HL-60 (cell line): ENCODE measurements at regions not wholly inside any gene's neighbourhood (a gene's known extent, or its start where the extent isn't known, plus 50 kb on each side); places are given as distances from the start of the nearest gene placed in this dataset.
A peak's percentile ranks its signal among the peaks of the same experiment; 100 is the strongest.

Source experiments
- DNase-seq, 2 experiments: peaks; one replicate each; pipeline ENCODE4 v3.0.0-alpha.2; 2010 to 2020; ENCODE audit warnings: low read depth in 1 of 2, low spot score in 1 of 2
- H3K27ac ChIP-seq: fragments of 250-450 bp; sonication (Bioruptor Pico); replicated peaks from 2 replicates; pipeline ENCODE4 v1.5.1; 2020; ENCODE audit warnings: mild to moderate bottlenecking, moderate library complexity
- H3K27me3 ChIP-seq: fragments of 250-450 bp; sonication (Bioruptor Pico); 2 replicates; pipeline ENCODE4 v1.5.1; 2021; ENCODE audit warnings: mild to moderate bottlenecking, moderate library complexity; ENCODE audit not compliant: insufficient read depth, poor library complexity, severe bottlenecking
- H3K4me3 ChIP-seq: replicated peaks from 2 replicates; pipeline ENCODE4 v1.5.1; 2011; ENCODE audit warnings: mild to moderate bottlenecking, control low read depth, low read length; ENCODE audit not compliant: insufficient read depth
- GABPA ChIP-seq: IDR thresholded peaks from 2 replicates; pipeline ENCODE4 v1.6.1; 2012; ENCODE audit warnings: low read depth
- POLR2AphosphoS5 ChIP-seq: IDR thresholded peaks from 2 replicates; pipeline ENCODE4 v1.6.1; 2012; ENCODE audit warnings: low read depth
- REST ChIP-seq: IDR thresholded peaks from 2 replicates; pipeline ENCODE4 v1.6.1; 2012; ENCODE audit warnings: low read depth; ENCODE audit not compliant: insufficient replicate concordance
- SPI1 ChIP-seq: IDR thresholded peaks from 2 replicates; pipeline ENCODE4 v1.6.1; 2012; ENCODE audit warnings: low read depth, mild to moderate bottlenecking, borderline replicate concordance
- TF ChIP-seq, protein P1 (sequence below): IDR thresholded peaks from one replicate; pipeline ENCODE4 v1.5.1; 2011; ENCODE audit warnings: low read length, control low read depth, inconsistent platforms; ENCODE audit not compliant: insufficient read depth

DNA sequence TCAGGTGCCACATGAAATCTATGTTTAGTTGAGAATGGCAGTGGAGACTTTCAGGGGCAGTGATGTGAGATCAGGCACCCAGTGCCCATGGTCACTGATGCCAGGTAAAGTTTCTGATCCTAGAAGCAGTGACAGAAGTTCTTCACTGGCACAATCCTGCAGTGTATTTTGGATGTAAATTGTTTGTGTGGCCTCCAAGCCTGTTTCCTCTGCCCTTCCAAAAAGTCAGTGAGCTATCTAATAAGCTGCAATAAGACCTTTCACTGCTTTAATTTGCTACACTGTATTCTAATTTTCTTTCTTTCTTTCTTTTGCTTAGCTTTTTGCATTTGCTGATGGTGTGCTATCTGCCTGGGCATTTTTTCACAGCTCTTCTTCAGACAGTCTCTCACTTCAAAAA, 1348.6 kb downstream of the ADGRL3 start:
- H3K27ac ChIP-seq = no peak overlapping the region

GRCh38 chr4:62548108-62548524, 1348.0 kb downstream of the ADGRL3 start:
- TF ChIP-seq SPI1 = 0 out of 2 replicates have a peak, but pooled peaks have one; percentile 1
- TF ChIP-seq POLR2AphosphoS5 = no peak
- no peak for DNase-seq
- no peak overlapping the region for H3K27ac ChIP-seq
- H3K4me3 ChIP-seq = no peak overlapping the region
- no peaks in the 10 kb centered on the region for H3K27me3 ChIP-seq

More for the DNA sequence above, 1348.6 kb downstream of the ADGRL3 start:
- Histone ChIP-seq H3K4me3 (no peak overlapping the region), H3K27me3 (no peaks in the 10 kb centered on the region)
- no peak for DNase-seq
- TF ChIP-seq GABPA (no peak), REST (no peak), POLR2AphosphoS5 (no peak), SPI1 (no peak)
- TF ChIP-seq, protein P1, sequence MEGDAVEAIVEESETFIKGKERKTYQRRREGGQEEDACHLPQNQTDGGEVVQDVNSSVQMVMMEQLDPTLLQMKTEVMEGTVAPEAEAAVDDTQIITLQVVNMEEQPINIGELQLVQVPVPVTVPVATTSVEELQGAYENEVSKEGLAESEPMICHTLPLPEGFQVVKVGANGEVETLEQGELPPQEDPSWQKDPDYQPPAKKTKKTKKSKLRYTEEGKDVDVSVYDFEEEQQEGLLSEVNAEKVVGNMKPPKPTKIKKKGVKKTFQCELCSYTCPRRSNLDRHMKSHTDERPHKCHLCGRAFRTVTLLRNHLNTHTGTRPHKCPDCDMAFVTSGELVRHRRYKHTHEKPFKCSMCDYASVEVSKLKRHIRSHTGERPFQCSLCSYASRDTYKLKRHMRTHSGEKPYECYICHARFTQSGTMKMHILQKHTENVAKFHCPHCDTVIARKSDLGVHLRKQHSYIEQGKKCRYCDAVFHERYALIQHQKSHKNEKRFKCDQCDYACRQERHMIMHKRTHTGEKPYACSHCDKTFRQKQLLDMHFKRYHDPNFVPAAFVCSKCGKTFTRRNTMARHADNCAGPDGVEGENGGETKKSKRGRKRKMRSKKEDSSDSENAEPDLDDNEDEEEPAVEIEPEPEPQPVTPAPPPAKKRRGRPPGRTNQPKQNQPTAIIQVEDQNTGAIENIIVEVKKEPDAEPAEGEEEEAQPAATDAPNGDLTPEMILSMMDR = no peak

DNA sequence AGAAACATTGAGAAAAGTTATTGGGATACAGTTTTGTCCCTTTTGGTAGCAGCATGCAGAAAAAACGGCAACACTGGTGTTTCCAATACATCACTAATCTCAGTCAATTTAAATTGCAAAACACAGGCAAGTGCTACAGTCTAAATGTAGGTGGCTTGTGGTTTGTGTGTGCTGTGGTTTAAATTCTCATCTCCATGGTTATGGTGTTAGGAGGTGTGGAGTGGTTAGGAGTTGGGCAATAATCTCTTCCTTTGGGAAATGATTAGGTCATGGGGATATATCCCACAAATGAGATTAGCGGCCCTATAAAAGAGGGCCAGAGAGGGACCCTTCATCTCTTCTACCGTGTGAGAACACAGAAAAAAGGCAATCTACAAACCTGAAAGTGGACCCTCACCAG, 1344.3 kb downstream of the ADGRL3 start:
- Histone ChIP-seq H3K4me3 (no peak overlapping the region), H3K27ac (no peak overlapping the region), H3K27me3 (no peaks in the 10 kb centered on the region)
- TF ChIP-seq SPI1 (no peak), POLR2AphosphoS5 (no peak), REST (no peak), GABPA (no peak)
- TF ChIP-seq, protein P1 = no peak
- no peak for DNase-seq

DNA sequence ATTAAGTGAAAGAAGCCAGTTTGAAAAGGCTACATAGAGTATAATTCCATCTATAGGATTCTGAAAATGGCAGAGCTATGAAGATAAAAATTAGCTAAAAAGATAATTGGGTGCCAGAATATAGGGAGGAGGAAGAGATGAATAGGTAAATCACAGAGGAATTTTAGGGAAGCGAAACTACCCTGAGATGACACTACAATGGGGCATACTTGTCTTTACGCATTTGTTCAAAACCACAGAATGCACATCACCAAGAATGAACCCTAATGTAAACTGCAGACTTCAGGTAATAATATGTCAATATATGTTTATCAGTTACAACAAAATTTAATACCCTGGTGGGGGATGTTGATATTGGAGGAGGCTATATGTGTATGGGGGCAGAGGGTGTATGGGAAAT, 1342.9 kb downstream of the ADGRL3 start:
- no peak overlapping the region for H3K27ac ChIP-seq
- H3K27me3 ChIP-seq = no peaks in the 10 kb centered on the region
- no peak overlapping the region for H3K4me3 ChIP-seq
- TF ChIP-seq SPI1 (no peak), GABPA (no peak), POLR2AphosphoS5 (no peak), REST (no peak)
- TF ChIP-seq, protein P1 = no peak
- DNase-seq = no peak
